Fibroblast of upper back skin (primary cell): ENCODE measurements at regions not wholly inside any gene's neighbourhood (a gene's known extent, or its start where the extent isn't known, plus 50 kb on each side); places are given as distances from the start of the nearest gene placed in this dataset.
"Not testable (repeated sequence)": the region's sequence is repeated elsewhere in the genome, so short reads cannot be mapped to it uniquely, and the experiment has no call there.

Experiments used
- DNase-seq: peaks from one replicate; pipeline ENCODE4 v3.0.0-alpha.2; 2013

DNA sequence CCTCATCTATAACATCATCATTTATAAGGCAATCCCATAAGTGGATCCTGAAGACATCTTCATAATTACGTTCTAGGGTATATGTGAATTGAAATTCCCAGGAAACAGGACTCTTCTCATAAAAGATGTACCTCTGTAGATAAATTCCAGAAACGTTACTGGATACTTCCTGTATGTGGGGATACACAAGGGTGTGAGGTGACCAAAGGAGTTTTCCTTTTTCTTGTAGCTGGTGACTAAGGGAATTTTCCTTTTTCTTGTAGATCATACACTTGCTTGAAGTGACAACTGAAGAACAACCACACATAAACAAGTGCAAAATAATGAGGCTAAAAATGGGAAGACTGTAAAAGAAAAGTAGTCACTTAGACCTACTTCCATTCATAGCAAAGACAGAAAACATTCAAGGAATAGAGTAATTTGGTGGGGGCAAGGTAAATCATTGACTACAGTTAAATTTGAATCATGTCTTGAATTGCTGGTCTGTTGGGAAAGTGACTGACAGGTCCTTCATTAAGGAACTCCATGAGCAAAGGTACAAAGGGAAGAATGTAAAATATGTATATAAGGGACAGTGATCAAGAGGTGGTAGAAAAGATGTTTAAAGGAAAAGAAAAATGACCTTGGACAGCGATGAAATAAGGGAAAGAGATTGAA, 53.2 kb upstream of the UBE2E3 start:
- DNase-seq, result no peak

DNA sequence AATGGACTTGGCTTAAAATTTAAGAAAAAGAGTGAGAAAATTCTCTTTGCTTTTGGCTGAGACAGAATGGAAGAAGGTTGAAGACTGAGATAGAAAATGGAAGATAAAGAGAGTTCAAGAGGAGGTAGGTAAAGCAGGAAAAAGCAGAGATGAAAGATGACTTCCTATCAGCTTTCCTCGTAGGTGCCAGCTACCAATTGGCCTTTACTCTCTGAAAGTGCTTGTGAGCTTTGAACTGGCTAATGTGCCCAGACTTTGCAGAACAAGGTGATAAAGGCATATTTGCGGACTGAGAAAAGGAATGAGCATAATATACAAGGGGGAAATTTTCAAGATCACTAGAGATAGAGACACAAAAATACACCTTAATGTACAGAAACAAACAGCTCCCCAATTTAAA, 54.7 kb upstream of the UBE2E3 start:
- no peak for DNase-seq

DNA sequence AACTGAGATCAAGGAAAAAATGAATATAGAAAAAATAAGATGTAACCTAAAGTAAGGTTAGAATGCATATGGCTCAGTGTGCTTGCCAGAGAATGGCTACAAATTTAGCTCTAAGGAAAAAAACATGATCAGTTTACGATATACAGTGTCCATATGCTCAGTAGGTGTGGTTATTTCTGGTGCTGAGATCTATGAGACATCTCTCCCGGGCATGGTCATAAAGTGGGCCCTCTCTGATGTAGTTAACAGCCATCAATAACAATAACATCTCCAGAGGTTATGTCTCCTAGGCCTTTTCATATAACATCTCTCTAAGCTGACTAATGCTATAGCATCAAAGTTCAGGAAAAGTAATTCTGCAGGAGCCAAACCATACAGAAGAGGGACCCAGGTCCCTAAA, 56.3 kb upstream of the UBE2E3 start:
- no peak for DNase-seq

DNA sequence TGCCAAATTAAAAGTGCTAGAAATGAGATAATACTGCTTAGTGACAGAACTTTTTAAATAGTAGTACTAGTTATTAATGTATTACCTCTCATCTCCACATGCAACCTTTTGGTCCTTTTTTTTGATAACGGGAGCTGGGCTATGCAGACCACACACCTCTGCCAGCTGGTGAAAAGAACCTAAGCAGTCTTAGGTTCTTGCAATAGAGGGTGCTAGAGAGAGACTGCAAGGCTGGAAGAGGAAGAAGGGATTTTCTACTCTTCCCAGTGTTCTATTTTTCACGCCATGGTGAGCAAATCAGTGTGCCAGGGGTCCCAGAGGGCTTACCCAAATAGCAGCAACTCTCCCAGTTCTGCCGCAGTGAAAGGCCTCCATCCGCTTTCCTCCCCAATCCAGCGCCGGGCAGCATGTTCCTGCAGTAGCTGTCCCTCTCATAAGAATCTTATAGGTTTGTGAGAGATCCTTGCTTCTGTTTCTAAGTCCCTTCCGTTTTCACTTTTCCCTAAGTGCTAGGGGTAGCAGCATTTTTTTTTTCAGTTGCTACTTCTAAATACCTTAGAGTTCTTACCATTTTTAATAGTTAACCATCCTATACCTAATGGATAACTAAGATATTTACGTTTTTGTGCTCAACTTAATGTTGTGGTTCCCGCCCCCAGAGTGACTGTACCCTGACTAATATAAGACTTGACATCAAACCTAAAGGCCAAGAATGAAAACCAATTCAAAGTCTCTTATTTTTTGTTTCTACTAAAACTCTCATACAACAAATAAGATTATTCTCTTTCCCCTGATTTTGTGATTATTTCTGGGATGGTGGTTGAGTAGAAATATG, 69.4 kb upstream of the UBE2E3 start:
- no peak for DNase-seq

DNA sequence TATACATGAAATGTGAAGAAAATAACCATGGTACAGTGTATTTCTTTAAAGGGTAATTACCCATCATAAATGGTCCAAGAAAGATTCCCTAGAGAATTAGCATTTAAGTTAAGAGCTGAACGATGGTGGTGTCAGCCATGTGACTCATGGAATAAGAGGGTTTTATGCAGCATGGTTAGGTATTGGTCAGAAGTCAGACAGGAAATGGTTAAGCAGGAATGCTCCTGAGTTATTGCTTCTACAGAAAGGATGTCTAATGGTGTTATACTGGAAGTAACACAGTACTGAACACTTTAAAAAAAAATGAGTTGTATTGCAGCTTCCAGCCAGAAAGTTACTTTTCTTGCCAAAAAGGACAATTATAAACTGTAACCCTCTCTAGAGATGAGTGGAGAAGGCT, 72.7 kb upstream of the UBE2E3 start:
- DNase-seq, result peak; percentile 93

DNA sequence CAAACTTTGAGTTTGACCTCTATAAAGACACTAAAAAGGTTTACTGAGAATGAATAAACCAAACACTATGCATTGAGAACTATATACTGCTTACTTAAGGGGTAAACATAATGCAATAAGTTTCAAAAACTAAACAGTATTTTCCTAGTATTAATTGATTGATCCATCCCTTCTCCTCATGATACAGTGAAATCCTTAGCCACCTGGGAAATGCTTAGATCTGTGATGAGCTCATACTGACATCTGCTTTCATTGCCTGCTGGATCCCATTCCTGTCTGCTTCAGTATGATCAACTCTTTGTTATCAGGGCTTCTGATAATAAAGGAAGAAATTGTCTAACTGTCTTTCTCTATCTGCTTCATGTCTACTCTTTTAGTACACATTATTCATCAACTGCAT, 74.9 kb upstream of the UBE2E3 start:
- no peak for DNase-seq

DNA sequence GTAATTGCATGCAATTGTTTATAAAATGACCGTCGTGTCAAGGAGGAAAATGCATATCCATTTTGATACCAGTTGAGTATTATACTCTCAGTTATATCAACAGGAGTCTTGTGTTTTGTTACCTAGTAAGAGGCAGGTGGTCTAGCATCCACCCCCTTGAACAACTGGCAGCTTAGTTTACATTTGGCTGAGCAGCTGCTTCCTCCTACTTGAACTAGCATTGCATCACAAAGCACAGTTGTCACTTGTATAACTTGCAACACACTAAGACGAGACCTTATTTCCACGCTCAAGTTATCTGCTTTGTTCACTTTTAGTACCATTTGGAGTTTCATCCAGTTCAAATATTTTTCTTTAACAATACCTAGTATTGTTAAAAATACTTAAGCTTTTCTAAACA, 75.4 kb upstream of the UBE2E3 start:
- no peak for DNase-seq

DNA sequence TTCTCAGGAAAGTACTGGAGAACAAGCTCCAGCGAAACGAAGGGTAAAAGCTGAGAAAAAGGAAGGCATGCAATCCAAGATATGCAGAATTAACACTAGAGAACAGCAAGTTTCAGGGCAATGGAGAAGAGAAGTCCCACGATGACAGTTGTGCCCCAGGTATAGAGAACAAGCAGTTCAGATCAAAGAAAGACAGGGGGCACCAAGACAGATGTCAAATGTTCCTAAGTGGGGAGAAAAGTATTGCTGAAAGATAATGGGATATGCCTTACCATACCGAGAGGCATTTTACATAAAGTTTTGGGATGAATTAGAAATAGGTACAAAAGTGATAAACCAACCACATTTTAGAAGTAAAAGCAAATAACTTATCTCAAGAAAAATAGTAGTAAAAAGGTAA, 79.1 kb upstream of the UBE2E3 start:
- DNase-seq, result no peak

DNA sequence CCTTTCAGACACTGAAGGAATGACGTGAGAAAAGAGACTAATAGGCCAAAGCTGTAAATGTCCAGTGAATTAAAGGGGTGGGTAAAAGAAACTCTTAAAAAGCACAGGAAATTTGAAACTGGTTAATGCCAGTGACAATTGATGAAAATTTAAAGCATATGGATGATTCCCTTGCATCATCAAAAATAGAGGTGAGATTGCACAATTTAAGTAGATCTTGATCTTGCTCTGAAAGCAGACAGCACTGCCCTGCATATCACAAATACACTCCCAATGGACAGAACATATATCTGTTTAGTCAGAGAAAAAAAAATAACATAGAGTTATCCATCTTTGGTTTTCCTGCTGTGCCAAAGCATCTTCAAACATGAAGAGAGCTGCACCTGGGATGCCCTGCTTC, 86.7 kb upstream of the UBE2E3 start:
- no peak for DNase-seq

DNA sequence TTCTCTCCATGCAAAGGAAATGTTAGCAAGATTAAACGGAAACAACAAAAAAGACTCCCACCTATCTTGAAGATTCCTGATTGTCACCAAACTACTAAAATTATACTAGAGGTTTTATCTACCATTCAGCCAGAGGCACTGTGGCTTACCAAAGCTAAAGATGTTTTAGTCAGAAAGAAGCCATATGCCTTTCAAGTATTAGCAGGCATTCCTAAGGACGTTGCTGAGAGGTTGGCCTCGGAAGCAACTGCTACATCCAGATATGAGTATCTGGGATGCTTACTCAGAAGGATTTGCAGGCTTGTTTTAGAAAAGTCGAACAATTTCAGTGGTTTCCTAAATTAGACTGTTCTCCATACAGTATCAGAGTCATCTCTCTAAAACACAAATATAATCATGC, 88.3 kb upstream of the UBE2E3 start:
- no peak for DNase-seq

DNA sequence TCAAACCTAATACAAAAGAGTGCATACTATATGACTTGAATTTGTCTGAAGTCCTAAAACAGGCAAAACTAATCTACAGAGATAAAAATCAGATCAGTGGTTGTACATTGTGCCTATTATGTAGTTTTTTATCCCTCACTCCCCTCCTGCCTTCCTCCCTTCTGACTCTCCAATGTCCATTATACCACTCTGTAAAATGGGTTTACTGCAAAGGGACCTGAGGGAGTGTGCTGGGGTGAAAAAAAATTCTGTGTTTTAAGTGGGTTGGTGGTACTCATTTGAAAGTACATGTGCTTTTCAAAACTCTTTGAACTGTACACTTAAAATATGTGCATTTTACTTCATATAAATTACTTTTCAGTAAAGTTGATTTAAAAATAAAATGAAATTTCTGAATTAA, 89.0 kb upstream of the UBE2E3 start:
- DNase-seq, result no peak

DNA sequence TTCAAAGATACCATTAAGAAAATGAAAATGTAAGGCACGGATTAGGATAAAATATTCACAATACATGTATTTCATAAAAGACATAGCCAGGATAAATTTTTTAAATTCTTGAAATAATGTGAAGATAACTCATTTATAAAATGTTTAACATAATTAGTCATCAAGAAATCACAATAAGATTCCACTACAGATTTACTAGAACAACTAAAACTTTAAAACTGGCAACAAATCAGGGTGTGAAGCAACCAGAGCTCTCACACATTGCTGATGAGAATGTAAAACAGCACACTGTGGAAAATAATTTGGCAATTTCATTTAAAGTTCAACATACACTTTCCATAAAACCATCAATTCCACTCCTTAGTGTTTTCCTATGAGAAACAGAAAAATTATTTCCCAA, 89.6 kb upstream of the UBE2E3 start:
- DNase-seq, result peak; percentile 30

DNA sequence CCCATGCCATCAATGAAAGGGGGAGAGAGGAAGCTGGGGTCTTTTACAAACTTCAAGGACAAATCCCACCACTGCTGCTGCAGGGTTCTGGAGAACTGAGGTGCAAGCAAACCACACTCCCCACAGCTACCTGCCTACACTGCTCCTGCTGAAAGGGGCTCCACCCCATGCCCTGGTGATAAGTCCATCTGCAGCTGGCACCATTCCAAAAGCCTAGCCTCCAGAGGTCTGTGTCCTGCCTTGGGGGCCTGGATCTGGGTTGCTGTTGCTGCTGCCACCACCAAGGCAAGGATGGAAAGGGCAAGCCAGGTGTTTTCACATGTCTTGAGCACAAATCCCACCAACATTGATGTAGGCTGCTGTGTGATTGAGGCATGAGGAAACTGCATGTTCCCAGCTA, 97.4 kb upstream of the UBE2E3 start:
- no peak for DNase-seq

DNA sequence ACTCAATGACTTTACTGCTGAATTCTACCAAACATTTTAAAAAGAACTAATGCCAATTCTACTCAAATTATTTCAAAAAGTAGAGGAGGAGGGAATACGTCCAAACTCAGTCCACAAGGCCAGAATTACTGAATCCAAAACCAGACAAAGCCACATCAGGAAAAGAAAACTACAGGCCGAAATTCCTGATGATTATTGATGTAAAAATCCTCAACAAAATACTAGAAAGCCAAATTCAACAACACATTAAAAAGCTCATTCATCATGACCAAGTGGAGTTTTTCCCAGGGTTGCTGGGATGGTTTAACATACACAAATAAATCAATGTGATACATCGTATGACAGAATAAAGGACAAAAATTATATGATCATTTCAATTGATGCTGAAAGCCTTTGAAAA, 103.9 kb upstream of the UBE2E3 start:
- peak; percentile 33 for DNase-seq

DNA sequence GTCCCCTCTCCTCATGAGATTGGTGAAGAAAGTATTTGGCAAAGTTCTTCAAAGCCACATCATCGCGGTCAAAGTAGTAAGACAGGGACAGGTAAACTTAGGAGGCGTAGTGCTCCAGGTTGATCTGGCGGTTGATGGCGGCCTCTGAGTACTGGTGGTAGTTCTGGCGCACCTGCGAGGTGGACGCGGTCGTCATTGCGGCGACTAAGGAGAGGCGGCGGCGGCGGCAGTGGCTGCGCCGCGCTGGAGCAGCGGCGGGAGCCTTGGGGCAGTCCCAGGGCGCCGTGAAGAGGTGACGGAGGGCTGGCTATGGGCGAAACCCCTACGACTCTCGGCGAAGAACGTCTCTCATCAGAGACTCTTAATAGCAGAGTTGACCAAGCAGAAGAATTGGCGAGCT, 107.2 kb upstream of the UBE2E3 start:
- DNase-seq, result no peak

DNA sequence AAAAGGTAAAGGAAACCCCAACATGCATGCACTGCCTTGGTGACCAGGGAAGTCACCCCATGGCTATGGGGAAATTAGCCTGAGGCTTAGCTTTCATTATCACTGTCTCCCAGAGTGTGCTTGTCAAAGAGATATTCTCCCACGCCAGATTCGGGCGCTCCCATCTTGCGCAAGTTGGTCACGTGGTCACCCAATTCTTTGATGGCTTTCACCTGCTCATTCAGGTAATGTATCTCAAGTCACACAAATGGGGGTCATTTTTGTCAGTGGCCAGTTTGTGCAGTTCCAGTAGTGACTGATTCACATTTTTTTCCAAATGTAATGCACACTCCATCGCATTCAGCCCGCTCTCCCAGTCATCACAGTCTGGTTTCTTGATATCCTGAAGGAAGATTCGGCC, 107.6 kb upstream of the UBE2E3 start:
- DNase-seq, result not testable (repeated sequence)

DNA sequence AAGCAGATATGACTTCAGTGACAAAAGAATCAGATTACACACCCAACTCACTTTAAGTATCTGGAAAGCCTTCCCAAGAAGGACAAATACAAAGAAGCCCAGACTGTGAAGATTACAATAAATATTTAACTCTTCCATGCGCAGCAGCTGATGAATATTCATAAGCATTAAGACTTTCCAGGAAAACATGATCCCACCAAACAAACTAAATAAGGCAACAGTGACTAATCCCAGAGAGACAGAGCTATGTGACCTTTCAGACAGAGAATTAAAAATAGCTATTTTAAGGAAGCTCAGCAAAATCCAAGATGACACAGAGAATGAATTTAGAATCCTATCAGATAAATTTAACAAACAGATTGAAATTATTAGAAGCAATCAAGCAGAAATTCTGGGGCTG, 108.2 kb upstream of the UBE2E3 start:
- peak; percentile 41 for DNase-seq

DNA sequence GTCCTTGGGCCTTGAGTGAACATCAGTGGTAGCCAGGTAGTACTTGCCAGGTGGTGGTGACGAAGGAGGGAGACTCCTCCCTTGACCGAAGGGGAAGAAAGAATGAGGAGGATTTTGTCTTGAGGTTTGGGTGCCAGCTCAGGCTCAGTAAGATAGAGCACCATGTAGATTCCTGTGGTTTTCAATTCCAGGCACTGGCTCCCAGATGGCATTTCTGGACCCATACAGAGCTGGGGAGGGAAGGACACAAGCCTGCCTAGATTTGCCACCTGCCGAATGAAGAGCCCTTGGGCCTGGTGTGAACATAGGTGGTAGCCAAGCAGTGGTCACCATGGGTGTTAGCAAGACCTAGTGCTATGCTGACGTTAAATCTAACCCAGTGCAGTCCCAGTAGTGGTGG, 108.8 kb upstream of the UBE2E3 start:
- DNase-seq, result no peak

DNA sequence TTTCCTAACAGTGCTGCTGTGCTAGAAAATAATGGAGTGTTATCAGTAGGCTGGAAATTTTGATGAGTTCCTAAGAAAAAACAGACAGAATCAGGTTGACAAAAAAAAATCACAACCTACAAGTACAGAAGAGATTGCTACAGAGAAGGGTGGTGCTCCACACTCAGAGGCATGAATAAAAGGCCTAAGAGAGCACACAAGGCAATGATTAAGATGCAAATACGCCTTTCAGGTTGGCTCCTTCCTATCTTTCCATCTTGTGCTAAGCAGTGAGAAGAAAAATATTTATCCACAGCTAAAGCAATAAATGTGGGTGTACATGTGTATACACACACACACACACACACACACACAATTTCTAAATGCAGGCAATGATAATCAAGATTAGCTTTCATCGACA, 130.6 kb upstream of the UBE2E3 start:
- no peak for DNase-seq

DNA sequence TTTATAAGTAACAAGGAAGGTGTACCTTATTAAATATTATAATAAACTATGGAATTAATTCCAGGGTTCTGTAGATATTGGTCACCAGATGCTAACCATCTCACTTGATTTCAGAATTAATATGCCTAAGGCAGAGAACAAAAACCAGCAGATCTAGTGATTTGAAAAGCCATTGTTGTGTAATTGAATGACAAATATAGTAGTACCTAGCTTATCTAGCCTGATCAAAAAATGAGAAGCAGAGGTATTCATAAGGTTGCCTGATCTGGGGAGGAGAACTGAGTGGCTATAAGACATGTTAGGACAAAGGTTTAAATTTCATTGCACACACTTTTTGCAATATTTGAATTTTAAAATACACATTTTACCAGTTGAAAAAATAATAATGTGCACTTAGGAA, 132.0 kb upstream of the UBE2E3 start:
- DNase-seq, result no peak

DNA sequence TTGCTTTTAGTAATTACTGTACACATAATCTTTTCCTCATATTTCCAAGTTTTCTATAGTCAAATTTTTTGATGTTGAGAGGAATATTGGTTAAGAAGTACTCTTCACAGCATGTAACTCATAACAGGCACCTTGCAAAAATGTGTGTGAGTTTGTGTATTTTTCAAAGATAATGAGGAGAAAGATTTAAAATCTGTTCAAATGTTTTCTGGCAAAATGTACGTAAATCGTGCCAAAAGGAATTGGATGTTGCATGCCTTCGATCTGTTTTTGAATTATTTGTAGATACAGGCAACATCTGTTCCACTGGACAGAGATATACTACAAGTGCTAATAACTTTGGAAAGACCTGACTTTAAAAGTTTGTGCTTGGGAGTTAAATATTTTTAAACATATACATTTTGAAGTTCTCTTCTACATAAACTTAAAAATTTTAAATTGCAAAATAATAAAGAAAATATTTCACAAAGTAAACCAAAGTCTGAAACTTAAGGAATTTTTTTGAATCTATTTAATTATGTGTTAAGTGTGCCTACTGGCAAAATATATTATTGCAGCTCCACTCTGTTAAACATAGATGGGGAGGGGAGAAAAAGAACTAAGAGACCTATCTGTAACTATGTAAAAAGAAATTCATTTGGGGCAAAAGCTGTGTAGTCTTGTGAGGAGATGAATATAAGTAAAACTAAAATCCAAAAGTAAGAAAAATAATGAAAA, 133.5 kb upstream of the UBE2E3 start:
- no peak for DNase-seq

DNA sequence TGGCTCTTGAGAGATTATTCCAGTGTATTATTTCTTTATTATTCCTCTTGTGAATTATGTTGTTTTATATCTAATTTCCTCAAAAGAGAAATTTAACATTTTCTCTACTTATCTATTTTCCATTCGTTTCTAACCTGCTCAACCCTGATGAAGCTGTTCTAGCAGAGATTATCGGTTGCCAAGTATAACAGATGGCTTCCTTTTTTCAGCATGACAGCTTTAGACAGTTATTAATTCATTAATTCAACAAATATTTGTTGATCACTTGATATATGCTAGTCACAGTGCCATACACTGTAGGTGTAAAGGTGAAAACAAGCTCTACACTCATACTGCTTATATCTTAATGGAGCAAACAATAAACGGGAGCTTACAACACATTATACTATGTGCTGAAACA, 137.9 kb upstream of the UBE2E3 start:
- DNase-seq, result no peak

DNA sequence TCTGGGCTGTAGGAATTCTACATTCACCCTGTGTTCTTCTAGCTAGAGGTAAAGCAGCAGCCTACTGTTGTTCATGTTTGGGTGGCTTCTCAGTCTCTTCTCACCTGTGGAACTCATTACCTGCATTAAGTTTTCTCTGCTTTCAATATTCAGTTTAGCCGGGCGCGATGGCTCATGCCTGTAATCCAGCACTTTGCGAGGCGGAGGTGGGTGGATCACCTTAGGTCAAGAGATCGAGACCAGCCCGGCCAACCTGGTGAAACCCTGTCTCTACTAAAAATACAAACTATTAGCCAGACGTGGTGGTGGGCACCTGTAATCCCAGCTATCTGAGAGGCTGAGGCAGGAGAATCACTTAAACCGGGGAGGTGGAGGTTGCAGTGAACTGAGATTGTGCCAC, 139.8 kb upstream of the UBE2E3 start:
- DNase-seq, result no peak

DNA sequence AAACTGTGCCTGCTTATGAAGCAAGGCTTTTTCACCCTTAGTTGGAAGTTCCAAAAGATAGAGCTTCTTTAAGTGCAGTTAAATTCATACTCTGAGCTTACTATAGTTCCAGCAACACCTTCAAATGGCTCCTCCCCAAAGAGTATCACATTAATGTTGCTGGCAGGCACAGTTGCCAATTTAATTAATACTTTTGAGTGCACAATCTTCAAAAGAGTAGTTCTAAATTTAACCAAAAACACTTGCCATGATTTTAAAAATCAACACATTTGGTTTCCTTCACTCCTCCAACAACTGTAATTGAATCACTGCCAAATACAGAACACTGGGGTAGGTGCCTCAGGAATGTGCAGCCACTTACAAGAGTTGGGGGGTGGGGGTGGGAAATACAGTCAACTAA, 150.6 kb upstream of the UBE2E3 start:
- DNase-seq, result no peak
